ENCODE measurements at regions not wholly inside any gene's neighbourhood (a gene's known extent, or its start where the extent isn't known, plus 50 kb on each side); places are given as distances from the start of the nearest gene placed in this dataset.

DNA sequence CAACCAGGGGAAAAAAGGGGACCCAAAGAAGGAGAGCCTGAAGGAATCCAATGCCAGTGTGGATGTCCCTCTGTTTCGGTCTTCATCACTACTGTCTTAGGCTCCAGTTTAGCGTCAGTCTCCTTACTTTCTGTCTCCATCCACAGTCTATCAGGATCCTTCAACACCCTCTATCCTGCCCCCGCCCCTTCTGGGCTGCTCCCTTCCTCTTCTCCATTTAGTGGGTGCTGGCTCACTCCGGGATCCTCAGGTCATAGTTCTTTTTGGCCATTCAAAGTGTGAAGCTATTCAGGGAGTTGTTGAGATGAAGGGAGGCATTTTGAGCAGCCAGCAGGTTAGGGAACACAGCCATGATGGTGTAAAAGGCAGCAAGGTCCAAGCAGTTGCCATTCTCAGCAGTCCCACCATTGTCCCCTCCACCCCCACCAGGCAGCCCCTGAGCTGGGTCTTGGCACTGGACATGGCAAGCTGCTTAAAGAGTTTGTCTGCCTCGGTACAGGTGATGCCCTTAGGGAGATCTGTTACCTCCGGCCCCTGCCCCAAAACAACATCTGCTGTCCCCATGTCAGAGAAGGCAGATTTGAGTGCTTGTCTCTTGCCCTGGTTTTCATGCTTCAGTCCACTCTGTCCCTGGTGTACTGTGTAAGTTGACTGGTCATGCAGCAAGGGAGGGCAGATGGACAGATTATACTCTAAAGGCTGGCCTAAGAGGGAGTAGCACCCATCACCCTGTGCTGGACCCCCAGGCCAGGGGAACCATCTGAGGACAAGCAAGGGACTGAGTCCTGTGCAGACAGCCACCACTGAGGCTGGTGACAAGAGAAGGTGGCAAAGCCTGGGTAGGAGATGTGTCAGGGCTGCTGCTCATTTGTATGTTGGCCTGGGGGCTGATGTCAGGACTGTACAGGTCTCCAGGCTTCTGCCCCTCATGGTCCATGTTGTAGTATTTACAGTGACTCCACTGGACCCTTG is 842.0 kb downstream of the HACE1 start:
- DNase-seq = no peak

DNA sequence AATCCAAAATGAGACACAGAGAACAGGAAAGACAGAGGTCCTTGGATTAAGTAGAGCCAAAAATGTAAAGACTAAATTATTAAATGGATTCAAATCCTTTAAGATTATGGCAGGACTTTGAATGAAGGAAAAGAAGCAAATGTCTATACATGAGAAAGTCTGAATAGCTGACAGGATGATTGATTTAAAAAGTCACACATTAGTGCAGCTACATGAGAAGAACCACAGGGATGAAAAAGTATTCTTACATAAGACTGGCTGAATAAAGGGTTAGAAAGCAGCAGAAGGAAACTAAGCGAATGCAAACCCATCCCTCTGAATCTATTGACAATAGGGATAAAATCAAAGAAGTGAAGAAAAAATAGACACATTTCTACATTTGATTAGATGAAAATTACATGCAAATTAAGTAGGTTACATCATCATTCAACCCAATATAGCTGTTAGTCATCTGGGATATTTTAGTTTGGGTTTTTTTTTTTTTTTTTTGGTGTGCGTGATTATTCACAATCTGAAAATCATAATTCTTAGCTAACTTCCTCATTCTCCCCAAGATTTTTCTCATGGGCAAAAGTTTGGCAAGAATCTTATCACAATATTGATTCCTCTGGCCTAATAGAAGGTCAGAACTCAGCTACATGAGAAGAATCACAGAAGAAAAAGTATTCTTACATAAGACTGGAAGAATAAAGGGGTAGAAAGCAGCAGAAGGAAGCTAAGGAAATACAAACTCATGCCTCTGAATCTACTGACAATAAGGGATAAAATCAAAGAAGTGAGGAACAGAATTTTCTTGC is 845.4 kb downstream of the HACE1 start:
- DNase-seq = no peak

DNA sequence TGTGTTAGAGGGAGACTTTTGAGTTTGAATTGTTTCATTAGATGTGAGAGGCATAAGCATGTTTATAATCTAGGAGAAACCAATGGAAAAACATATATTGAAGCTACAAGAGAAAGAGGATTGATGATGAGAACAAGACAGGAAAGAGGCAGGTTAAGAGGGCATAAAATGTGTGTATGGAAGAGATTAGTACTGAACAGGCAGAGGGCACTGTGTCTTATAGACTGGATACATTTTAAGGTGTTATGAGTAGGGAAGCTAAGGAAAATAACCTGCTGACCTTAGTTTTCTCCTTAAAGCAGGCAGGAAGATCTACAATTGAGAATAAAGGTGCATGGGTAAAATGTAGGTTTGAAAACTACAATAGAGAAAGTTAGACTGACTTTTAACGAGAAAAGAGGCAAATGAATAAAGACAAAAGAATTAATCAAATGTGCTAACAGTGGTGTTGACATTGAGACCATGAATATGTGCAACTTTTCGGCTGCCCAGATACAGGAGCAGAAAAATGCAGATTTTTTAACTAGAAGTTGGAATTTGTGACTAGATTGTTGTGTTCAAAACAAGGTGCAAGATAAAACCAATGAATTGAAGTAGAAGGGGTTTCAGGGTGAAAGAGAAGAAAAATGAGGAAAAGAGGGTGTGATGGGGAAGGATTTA is 846.3 kb downstream of the HACE1 start:
- DNase-seq = no peak

- DNase-seq = no peak
Observed at GRCh38 chr6:104010897-104011296, 848.8 kb downstream of the HACE1 start.

GRCh38 chr6:104003803-104004516 is 855.8 kb downstream of the HACE1 start:
- no peak for DNase-seq

DNA sequence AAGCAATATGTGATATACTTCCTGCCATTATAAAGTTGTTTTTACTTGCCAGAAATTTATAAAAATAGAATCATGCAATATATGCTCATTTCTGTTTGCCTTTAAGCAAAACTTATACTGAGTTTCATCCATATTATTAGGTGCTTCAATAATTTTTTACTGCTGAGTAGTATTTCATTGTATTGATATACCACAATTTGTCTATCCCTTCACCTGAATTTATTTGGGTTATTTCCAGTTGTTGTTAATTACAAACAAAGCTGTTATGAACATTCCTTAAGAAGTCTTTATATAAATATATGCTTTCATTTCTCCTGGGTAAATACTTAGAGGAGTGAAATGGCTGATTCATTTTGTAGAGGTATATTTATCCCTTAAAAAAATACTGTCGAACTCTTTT is 864.1 kb downstream of the HACE1 start:
- DNase-seq = no peak

DNA sequence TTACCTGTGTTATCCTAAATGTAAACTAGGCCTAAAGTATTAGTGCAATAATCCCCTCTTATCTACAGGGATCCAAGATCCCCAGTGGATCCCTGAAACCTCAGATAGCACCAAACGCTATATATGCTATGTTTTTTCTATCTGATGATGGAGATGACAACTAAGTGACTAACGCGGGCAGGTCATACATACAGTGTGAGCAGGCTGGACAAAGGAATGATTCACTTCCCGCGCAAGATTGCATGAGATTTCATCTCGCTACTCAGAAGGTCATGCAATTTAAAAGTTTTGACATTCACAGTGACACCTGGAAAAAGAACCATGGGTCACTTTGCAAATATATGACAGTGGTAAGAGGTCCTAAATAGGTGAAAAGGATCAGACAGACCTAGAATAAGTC is 875.9 kb downstream of the HACE1 start:
- DNase-seq = no peak

DNA sequence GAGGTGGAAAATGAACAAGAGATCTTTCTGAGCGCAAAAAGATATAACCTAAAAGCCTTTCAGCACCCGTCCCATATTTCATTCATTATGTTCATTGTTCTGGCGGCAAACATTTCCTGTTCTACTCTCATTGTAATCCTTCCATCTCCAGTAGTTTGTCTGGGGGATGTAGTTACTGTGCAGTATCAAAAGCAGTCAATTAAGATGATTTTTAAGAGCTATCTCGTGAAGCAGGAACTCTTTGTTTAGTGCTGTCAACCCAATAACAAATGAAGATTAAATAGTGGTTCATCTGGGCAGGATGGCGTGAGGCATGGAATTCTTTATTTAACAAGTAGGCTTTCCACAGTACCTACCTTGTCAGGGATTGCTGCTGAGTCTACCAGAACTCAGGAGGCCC is 876.7 kb downstream of the HACE1 start:
- DNase-seq = no peak

- no peak for DNase-seq
Observed at GRCh38 chr6:103982574-103982973, 877.1 kb downstream of the HACE1 start.

DNA sequence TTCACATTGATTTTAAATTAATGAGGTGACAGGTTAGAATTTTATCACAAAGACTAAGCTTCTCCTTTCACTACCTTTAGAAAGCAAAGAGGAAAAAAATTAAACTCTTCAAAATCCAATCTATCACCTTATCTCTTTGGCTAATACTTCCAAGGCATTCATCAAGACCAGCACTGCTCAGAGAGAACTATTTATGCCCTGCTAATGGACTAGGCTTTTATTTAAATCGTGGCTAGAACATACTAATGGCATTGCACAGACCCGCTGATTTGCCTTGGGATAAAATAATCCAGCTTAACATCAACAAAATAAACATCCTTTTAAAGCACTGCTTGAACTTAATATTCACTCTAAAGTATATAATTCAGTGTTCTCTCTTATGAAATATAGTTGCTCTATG is 880.4 kb downstream of the HACE1 start:
- DNase-seq = no peak

DNA sequence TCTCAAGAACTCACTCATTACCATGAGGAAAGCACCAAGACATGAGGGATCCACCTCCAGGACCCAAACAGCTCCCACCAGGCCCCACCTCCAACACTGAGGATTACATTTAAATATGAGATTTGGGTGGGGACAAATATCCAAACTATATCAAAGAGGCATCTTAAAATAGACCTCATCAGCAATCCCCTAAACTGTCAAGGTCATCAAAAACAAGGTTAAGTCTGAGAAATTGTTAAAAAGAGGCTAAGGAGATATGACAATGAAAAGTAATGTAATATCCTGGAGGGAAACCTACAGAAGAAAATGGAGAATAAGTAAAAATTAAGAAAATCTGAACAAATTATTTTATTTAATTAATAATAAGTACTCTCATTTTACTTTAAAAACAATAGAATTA is 922.3 kb downstream of the HACE1 start:
- DNase-seq = no peak

- DNase-seq = no peak
Observed at GRCh38 chr6:103925317-103925716, 934.4 kb downstream of the HACE1 start.

DNA sequence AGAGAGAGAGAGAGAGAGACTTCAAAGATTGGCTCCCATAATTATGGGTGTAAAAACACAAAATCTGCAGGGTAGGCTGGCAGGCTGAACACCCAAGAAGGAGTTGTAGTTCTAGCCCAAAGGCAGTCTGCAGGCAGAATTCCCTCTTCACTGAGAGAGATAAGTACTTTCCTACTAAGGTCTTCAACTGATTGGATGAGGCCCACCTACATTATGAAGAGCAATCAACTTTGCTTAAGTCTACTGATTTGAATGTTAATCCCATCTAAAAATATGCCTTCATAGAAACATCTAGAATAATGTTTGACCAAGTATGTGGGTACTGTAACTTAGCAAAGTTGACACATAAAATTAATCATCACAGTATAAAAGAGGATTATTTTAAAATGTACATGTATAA is 949.7 kb downstream of the HACE1 start:
- no peak for DNase-seq

- no peak for DNase-seq
Observed at GRCh38 chr6:103908898-103909297, 950.8 kb downstream of the HACE1 start.

DNA sequence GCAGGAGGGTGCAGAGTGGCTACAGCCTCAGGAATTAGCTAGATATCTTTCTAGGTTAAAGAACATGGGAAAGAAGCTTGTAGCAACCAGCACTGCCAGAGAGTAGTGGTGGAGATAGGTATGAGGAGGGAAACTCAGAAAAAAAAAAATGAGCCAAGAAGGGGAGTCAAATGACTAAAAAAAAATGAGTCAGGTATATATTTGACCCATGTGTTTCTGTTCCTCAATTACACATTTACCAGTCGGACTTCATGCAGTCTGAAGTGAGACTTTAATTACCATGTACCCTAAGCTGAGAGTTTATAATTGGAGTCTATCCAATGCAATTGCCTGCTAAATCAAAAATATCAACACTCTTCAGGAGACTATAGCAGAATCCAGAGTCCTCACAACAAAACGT is 964.6 kb downstream of the HACE1 start:
- no peak for DNase-seq

DNA sequence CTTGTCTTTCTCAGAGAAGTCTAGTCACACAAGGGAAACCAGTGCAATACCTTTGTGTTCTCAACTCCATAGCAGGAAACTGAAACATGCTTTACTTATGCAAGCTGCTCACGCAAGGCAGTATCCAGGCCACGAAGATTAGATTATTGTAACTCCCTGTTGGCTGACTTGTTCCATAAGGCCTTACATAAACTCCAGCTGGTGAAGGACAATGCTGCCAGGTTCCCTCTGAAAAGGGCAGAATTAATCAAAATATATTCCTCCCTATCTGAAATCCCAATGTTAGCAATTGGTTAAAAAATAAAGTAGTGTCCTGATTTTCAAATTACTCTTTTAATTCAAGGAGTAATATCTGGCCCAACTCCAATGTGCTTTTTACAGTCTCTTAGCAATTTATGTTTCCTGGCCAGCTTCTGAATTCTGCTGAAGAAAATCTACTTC is 966.6 kb downstream of the HACE1 start:
- no peak for DNase-seq

GRCh38 chr6:103886951-103887350 is 972.8 kb downstream of the HACE1 start:
- DNase-seq = no peak

- no peak for DNase-seq
Observed at GRCh38 chr6:103885446-103885845, 974.3 kb downstream of the HACE1 start.

- no peak for DNase-seq
Observed at GRCh38 chr6:103879800-103880199, 979.9 kb downstream of the HACE1 start.

- no peak for DNase-seq
Observed at GRCh38 chr6:103875221-103875620, 984.5 kb downstream of the HACE1 start.

GRCh38 chr6:103874575-103874974 is 985.1 kb downstream of the HACE1 start:
- no peak for DNase-seq

DNA sequence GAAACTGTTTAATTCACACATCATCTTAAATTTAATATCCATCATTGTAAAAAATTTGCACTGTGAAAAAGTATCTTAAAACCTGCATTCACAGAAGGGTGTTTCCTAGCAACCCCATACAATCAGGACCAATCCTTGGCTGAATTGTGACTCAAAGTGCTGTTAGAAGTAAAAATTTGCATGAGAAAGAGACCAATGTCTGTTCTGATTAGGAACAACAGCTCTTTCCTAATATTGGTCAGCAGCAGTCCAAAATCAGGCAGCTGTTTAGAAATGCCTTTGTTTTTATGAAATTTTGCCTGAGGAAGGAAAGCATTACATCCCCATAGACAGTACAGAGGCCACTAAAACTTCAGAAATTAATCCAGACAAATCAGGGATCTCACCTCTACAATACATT is 987.0 kb downstream of the HACE1 start:
- DNase-seq = no peak

- peak; percentile 42 for DNase-seq
Observed at GRCh38 chr6:103872233-103872632, 987.5 kb downstream of the HACE1 start.

Data from NCI-H2171 (cell line).